ENCODE measurements at regions not wholly inside any gene's neighbourhood (a gene's known extent, or its start where the extent isn't known, plus 50 kb on each side); places are given as distances from the start of the nearest gene placed in this dataset.

DNA sequence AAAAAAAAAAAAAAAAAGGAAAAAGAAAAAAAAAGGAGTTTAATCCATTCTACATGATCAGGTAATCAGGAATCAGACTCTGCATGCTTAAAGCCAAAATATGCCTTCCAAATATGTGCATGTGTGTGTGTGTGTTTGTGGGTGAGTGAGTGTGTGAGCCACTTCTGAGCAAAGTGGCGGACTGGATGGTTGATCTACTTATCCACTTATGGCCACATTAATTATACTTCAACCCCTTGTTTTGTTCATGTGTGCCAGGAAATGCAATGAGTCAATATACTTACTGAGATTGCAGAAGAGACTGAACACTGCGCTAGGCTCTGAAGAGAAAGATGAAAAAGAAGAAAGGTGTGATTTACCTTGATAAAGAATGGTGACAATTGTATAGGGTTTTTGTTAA, 586.5 kb upstream of the NXPH2 start:
- TF ChIP-seq, protein P1, sequence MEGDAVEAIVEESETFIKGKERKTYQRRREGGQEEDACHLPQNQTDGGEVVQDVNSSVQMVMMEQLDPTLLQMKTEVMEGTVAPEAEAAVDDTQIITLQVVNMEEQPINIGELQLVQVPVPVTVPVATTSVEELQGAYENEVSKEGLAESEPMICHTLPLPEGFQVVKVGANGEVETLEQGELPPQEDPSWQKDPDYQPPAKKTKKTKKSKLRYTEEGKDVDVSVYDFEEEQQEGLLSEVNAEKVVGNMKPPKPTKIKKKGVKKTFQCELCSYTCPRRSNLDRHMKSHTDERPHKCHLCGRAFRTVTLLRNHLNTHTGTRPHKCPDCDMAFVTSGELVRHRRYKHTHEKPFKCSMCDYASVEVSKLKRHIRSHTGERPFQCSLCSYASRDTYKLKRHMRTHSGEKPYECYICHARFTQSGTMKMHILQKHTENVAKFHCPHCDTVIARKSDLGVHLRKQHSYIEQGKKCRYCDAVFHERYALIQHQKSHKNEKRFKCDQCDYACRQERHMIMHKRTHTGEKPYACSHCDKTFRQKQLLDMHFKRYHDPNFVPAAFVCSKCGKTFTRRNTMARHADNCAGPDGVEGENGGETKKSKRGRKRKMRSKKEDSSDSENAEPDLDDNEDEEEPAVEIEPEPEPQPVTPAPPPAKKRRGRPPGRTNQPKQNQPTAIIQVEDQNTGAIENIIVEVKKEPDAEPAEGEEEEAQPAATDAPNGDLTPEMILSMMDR (IDR thresholded peaks at IDR 0.05): no peak
- TF ChIP-seq POLR2A (IDR thresholded peaks at IDR 0.05): no peak

All from testis (tissue), 2 donors.